SK-N-SH (cell line): ENCODE measurements at regions not wholly inside any gene's neighbourhood (a gene's known extent, or its start where the extent isn't known, plus 50 kb on each side); places are given as distances from the start of the nearest gene placed in this dataset.

Experiments used
- CTCF ChIA-PET: fragments of 300-600, 350-600 bp; formaldehyde crosslinking; extraction: SDS; loops from one replicate; lab custom pipeline; 2021; lab: Yijun Ruan, JAX
- POLR2A ChIA-PET: fragments of 350-600 bp; sonication (Branson Sonifier 250); formaldehyde crosslinking; extraction: SDS; loops from one replicate; lab custom pipeline; 2020; ENCODE audit warnings: antibody characterized with exemption, inconsistent platforms; lab: Yijun Ruan, JAX
- DNase-seq: peaks from one replicate; pipeline ENCODE4 v3.0.0; 2012
- H2AFZ ChIP-seq: fragments of 200-600 bp; sonication (generic); 2 replicates; pipeline ENCODE4 v1.8.1; 2016; ENCODE audit warnings: antibody characterized with exemption, mild to moderate bottlenecking, low read depth
- H3F3A ChIP-seq: fragments of 200-600 bp; sonication (generic); replicated peaks from 2 replicates; pipeline ENCODE3; 2016; ENCODE audit warnings: antibody characterized with exemption, mild to moderate bottlenecking; ENCODE audit not compliant: insufficient read depth
- H3K27ac ChIP-seq, 2 experiments: fragments of 200-500 bp in 1 of 2; fragments of 200-600 bp in 1 of 2; sonication (Bioruptor generic) in 1 of 2; sonication (generic), shearing (Covaris generic) in 1 of 2; 2 replicates each; pipeline versions ENCODE4 v1.5.1 to v1.6.1; 2014 to 2016; ENCODE audit warnings: low read depth in 2 of 2, inconsistent platforms in 1 of 2, low read length in 1 of 2, mild to moderate bottlenecking in 1 of 2, mixed read lengths in 1 of 2
- H3K27me3 ChIP-seq: fragments of 200-600 bp; sonication (generic), shearing (Covaris generic); 2 replicates; pipeline ENCODE4 v1.6.1; 2016; ENCODE audit warnings: mixed run types; ENCODE audit not compliant: insufficient read depth
- H3K36me3 ChIP-seq, 2 experiments: fragments of 200-500 bp in 1 of 2; fragments of 200-600 bp in 1 of 2; sonication (Bioruptor generic) in 1 of 2; sonication (generic) in 1 of 2; replicated peaks in 1 of 2; 2 replicates each; pipeline versions ENCODE3 to v1.5.1; 2014 to 2016; ENCODE audit warnings: low read length in 1 of 2, mild to moderate bottlenecking in 1 of 2; ENCODE audit not compliant: insufficient read depth in 2 of 2, control insufficient read depth in 1 of 2
- H3K4me1 ChIP-seq, 2 experiments: fragments of 200-500 bp in 1 of 2; fragments of 200-600 bp in 1 of 2; sonication (Bioruptor generic) in 1 of 2; sonication (generic), shearing (Covaris generic) in 1 of 2; 2 replicates each; pipeline versions ENCODE4 v1.5.1 to v1.6.1; 2014 to 2016; ENCODE audit warnings: low read depth in 1 of 2, low read length in 1 of 2, mixed run types in 1 of 2; ENCODE audit not compliant: insufficient read depth in 2 of 2, control insufficient read depth in 1 of 2
- H3K4me2 ChIP-seq: fragments of 200-600 bp; sonication (generic), shearing (Covaris generic); 2 replicates; pipeline ENCODE4 v1.6.1; 2017; ENCODE audit warnings: mixed run types
- H3K4me3 ChIP-seq, 2 experiments: fragments of 200-500 bp in 1 of 2; fragments of 200-600 bp in 1 of 2; sonication (Bioruptor generic) in 1 of 2; sonication (generic), shearing (Covaris generic) in 1 of 2; 2 replicates each; pipeline versions ENCODE4 v1.5.1 to v1.8.1; 2014 to 2016; ENCODE audit warnings: low read depth in 2 of 2, inconsistent platforms in 1 of 2, low read length in 1 of 2, mild to moderate bottlenecking in 1 of 2, mixed read lengths in 1 of 2, moderate library complexity in 1 of 2
- H3K79me2 ChIP-seq: fragments of 200-600 bp; sonication (generic); 2 replicates; pipeline ENCODE4 v1.8.1; 2017; ENCODE audit warnings: mild to moderate bottlenecking; ENCODE audit not compliant: insufficient read depth
- H3K9ac ChIP-seq: fragments of 200-600 bp; sonication (generic); 2 replicates; pipeline ENCODE4 v1.6.1; 2017; ENCODE audit warnings: mixed run types
- H3K9me2 ChIP-seq: fragments of 200-600 bp; sonication (generic); 2 replicates; pipeline ENCODE4 v1.6.1; 2017; ENCODE audit warnings: mixed run types
- H3K9me3 ChIP-seq: fragments of 200-600 bp; sonication (generic); 2 replicates; pipeline ENCODE4 v1.6.1; 2017; ENCODE audit warnings: mixed run types, mild to moderate bottlenecking, moderate library complexity
- H4K20me1 ChIP-seq: fragments of 200-600 bp; sonication (generic); 2 replicates; pipeline ENCODE4 v1.6.1; 2017; ENCODE audit warnings: mild to moderate bottlenecking, mixed run types; ENCODE audit not compliant: insufficient read depth
- CHD2 ChIP-seq: fragments of 150-350 bp; IDR thresholded peaks from 2 replicates; pipeline ENCODE4 v1.6.1; 2018; ENCODE audit warnings: low read length; ENCODE audit not compliant: partially characterized antibody
- CTCF ChIP-seq: fragments of 200-600 bp; sonication (generic); IDR thresholded peaks from 2 replicates; pipeline ENCODE4 v1.6.1; 2017; ENCODE audit warnings: antibody characterized with exemption, mild to moderate bottlenecking, moderate library complexity
- ELF1 ChIP-seq: IDR thresholded peaks from 2 replicates; pipeline ENCODE4 v1.4.0; 2012
- EP300 ChIP-seq, 2 experiments: IDR thresholded peaks; 2 replicates each; pipeline versions ENCODE4 v1.4.0 to v1.6.1; 2012; ENCODE audit warnings: borderline replicate concordance in 1 of 2, low read depth in 1 of 2, low read length in 1 of 2
- EZH2phosphoT487 ChIP-seq: fragments of 200-600 bp; sonication (generic); IDR thresholded peaks from 2 replicates; pipeline ENCODE4 v1.6.1; 2017; ENCODE audit warnings: low read depth, mixed run types, mild to moderate bottlenecking, antibody characterized with exemption, moderate library complexity, borderline replicate concordance
- FOSL2 ChIP-seq: IDR thresholded peaks from 2 replicates; pipeline ENCODE4 v1.4.0; 2012; ENCODE audit warnings: low read depth, mild to moderate bottlenecking, moderate library complexity, borderline replicate concordance
- FOXM1 ChIP-seq: IDR thresholded peaks from 2 replicates; pipeline ENCODE4 v1.4.0; 2012; ENCODE audit warnings: low read depth, mild to moderate bottlenecking
- GABPA ChIP-seq: IDR thresholded peaks from 2 replicates; pipeline ENCODE4 v1.4.0; 2012; ENCODE audit warnings: low read depth, mild to moderate bottlenecking
- GATA2 ChIP-seq: sonication (generic); formaldehyde crosslinking; IDR thresholded peaks from 2 replicates; pipeline ENCODE4 v1.5.0; 2020; ENCODE audit warnings: mild to moderate bottlenecking, missing genetic modification reagents
- JUND ChIP-seq: IDR thresholded peaks from 2 replicates; pipeline ENCODE4 v1.4.0; 2012
- MEF2A ChIP-seq: IDR thresholded peaks from 2 replicates; pipeline ENCODE4 v1.4.0; 2012; ENCODE audit warnings: low read depth, borderline replicate concordance
- MXI1 ChIP-seq: IDR thresholded peaks from 2 replicates; pipeline ENCODE4 v1.6.1; 2012; ENCODE audit warnings: mild to moderate bottlenecking, low read depth, low read length, improper control_type of control experiment
- NRF1 ChIP-seq: IDR thresholded peaks from 2 replicates; pipeline ENCODE4 v1.6.1; 2012; ENCODE audit warnings: low read depth, mild to moderate bottlenecking, low read length
- PBX3 ChIP-seq: IDR thresholded peaks from 2 replicates; pipeline ENCODE4; 2012
- RCOR1 ChIP-seq: fragments of 150-350 bp; IDR thresholded peaks from 2 replicates; pipeline ENCODE4 v1.6.1; 2017; ENCODE audit warnings: antibody characterized with exemption, low read length
- RFX5 ChIP-seq: IDR thresholded peaks from 2 replicates; pipeline ENCODE4 v1.6.1; 2012; ENCODE audit warnings: mild to moderate bottlenecking, improper control_type of control experiment, low read length
- RXRA ChIP-seq: IDR thresholded peaks from 2 replicates; pipeline ENCODE4 v1.4.0; 2012; ENCODE audit warnings: low read depth, mild to moderate bottlenecking, borderline replicate concordance
- SIN3A ChIP-seq: IDR thresholded peaks from 2 replicates; pipeline ENCODE4 v1.6.1; 2012; ENCODE audit warnings: low read depth, mild to moderate bottlenecking, low read length, moderate library complexity, borderline replicate concordance
- SMC3 ChIP-seq: IDR thresholded peaks from 2 replicates; pipeline ENCODE4 v1.6.1; 2012; ENCODE audit warnings: low read depth, low read length, improper control_type of control experiment
- TCF12 ChIP-seq: IDR thresholded peaks from 2 replicates; pipeline ENCODE4 v1.4.0; 2012
- YY1 ChIP-seq: IDR thresholded peaks from 2 replicates; pipeline ENCODE4 v1.4.0; 2012; ENCODE audit warnings: low read depth, mild to moderate bottlenecking
- WGBS: methylation state at CpG from one replicate; pipeline ENCODE4 v1.1.6; 2017; ENCODE audit warnings: low lambda C conversion rate; 5-methylcytosine and 5-hydroxymethylcytosine counted together
- TF ChIP-seq, protein P1 (sequence below): IDR thresholded peaks from 2 replicates; pipeline ENCODE4 v1.4.0; 2012; ENCODE audit warnings: low read depth, borderline replicate concordance

DNA sequence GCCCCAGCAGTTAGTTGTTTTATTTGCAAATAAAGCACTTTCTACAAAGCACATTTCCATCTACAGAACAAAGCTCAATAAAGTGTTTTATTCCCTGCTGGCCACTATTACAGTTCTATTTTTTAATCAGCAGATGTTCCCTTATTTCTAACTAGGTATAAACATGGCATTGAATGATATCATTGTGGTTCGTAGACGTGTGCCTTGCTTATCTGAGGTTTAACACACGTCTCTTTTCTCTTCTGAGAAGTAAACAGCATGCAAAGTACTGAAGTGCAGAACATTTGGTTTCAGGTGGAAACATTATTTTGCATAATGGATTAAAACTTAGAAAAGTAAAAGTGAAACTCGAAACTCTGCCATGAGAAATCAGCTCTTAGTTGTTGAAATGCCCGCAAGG, 1989.3 kb upstream of the WWC1 start:
- Histone ChIP-seq H2AFZ (no peak overlapping the region), H3K4me1 (no peaks in the 10 kb centered on the region), H4K20me1 (no peaks in the 10 kb centered on the region), H3K9me3 (peaks cover 4% of the 10 kb centered on the region; the same call in 1 of the 2 replicates), H3K27me3 (no peaks in the 10 kb centered on the region), H3K27ac (no peak overlapping the region), H3K4me2 (no peak overlapping the region), H3K4me3 (no peak overlapping the region), H3K9me2 (no peaks in the 10 kb centered on the region), H3K36me3 (no peaks in the 10 kb centered on the region), H3K79me2 (no peaks in the 10 kb centered on the region), H3K9ac (no peak overlapping the region), H3F3A (no peaks in the 10 kb centered on the region)
- 27% methylated on average over 5 of the region's 5 CpGs for WGBS
- TF ChIP-seq, protein P1, sequence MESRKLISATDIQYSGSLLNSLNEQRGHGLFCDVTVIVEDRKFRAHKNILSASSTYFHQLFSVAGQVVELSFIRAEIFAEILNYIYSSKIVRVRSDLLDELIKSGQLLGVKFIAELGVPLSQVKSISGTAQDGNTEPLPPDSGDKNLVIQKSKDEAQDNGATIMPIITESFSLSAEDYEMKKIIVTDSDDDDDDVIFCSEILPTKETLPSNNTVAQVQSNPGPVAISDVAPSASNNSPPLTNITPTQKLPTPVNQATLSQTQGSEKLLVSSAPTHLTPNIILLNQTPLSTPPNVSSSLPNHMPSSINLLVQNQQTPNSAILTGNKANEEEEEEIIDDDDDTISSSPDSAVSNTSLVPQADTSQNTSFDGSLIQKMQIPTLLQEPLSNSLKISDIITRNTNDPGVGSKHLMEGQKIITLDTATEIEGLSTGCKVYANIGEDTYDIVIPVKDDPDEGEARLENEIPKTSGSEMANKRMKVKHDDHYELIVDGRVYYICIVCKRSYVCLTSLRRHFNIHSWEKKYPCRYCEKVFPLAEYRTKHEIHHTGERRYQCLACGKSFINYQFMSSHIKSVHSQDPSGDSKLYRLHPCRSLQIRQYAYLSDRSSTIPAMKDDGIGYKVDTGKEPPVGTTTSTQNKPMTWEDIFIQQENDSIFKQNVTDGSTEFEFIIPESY, result no peak
- TF ChIP-seq TCF12, result no peak
- TF ChIP-seq CTCF, result no peak
- TF ChIP-seq MEF2A, result no peak
- no peak for TF ChIP-seq SMC3
- TF ChIP-seq RFX5, result no peak
- no peak for TF ChIP-seq EP300 (IDR thresholded peaks at IDR 0.05; ENCODE audit: borderline replicate concordance in 1 of 2, low read depth in 1 of 2, low read length in 1 of 2)
- TF ChIP-seq FOXM1, result no peak
- no peak for TF ChIP-seq EZH2phosphoT487
- no peak for TF ChIP-seq PBX3
- no peak for TF ChIP-seq ELF1
- TF ChIP-seq GABPA, result no peak
- TF ChIP-seq YY1, result no peak
- no peak for TF ChIP-seq SIN3A
- TF ChIP-seq JUND, result no peak
- ChIA-PET POLR2A (no interaction called here), CTCF (no interaction called here)
- no peak for DNase-seq

- ChIA-PET CTCF (no interaction called here), POLR2A (no interaction called here)
- H3K79me2 ChIP-seq, result no peaks in the 10 kb centered on the region
- H2AFZ ChIP-seq, result no peak overlapping the region
- H3K9ac ChIP-seq, result no peak overlapping the region
- no peaks in the 10 kb centered on the region for H3K4me1 ChIP-seq
- no peaks in the 10 kb centered on the region for H3K36me3 ChIP-seq
- H3K9me2 ChIP-seq, result no peaks in the 10 kb centered on the region
- no peaks in the 10 kb centered on the region for H3K27me3 ChIP-seq
- H3F3A ChIP-seq, result no peaks in the 10 kb centered on the region
- no peak overlapping the region for H3K4me2 ChIP-seq
- TF ChIP-seq GATA2 (no peak), NRF1 (no peak), RCOR1 (no peak), CTCF (no peak), ELF1 (no peak), RXRA (no peak), EZH2phosphoT487 (no peak), FOSL2 (no peak), JUND (no peak), CHD2 (no peak), MXI1 (no peak)
- 16% methylated on average over 5 of the region's 7 CpGs for WGBS
- no peak for DNase-seq
- no peak overlapping the region for H3K4me3 ChIP-seq
- H4K20me1 ChIP-seq, result no peaks in the 10 kb centered on the region
- H3K9me3 ChIP-seq, result no peaks in the 10 kb centered on the region
- no peak overlapping the region for H3K27ac ChIP-seq
Observed at GRCh38 chr5:166317425-166317824, 1974.0 kb upstream of the WWC1 start.
